GM13976 (cell line): ENCODE measurements at regions not wholly inside any gene's neighbourhood (a gene's known extent, or its start where the extent isn't known, plus 50 kb on each side); places are given as distances from the start of the nearest gene placed in this dataset.
"Not testable (repeated sequence)": the region's sequence is repeated elsewhere in the genome, so short reads cannot be mapped to it uniquely, and the experiment has no call there.

Experiments used
- DNase-seq: peaks from one replicate; pipeline ENCODE4 v3.0.0; 2012; ENCODE audit warnings: low spot score
- CTCF ChIP-seq: IDR thresholded peaks from 2 replicates; pipeline ENCODE4 v1.5.1; 2012; ENCODE audit warnings: borderline replicate concordance, mild to moderate bottlenecking; ENCODE audit not compliant: insufficient read depth; ENCODE audit errors: extremely low read depth, missing control alignments, control extremely low read depth
- in situ Hi-C: fragments of 300-500 bp; cut with MboI; formaldehyde crosslinking; loops from one replicate; pipeline ENCODE4 v1.12.0; 2022; ENCODE audit warnings: low sequenced_read_pairs, mixed read lengths, inconsistent platforms; ENCODE audit not compliant: unreplicated experiment

- TF ChIP-seq CTCF, result no peak
- in situ Hi-C loops, result no loop called here
- DNase-seq, result no peak
Measured at GRCh38 chr5:157983906-157984551, 125.1 kb upstream of the CLINT1 start.

DNA sequence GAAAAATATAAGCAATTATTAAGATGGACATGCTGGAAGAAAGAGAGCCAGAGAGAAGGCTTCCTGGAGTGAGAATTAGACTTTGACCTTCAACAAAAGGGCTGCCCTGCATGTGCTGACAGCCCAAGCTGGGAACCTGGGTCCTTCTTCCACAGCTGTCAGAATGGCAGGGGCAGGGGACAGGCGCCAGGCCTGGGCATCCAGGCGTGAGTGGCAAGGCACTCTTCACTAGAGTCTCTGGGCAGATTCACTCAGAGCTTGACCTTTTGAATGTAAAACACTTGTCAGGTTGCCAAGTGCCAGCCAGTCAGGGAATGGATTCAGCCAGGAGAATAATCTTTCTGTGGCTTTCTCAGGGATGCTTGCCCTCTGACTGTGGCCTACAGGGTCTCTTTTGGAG is 119.1 kb upstream of the CLINT1 start:
- TF ChIP-seq CTCF, result no peak
- DNase-seq, result no peak
- in situ Hi-C loops, result no loop called here

- in situ Hi-C loops, result no loop called here
- DNase-seq, result no peak
- TF ChIP-seq CTCF, result no peak
Measured at GRCh38 chr5:157976429-157976828, 117.5 kb upstream of the CLINT1 start.

DNA sequence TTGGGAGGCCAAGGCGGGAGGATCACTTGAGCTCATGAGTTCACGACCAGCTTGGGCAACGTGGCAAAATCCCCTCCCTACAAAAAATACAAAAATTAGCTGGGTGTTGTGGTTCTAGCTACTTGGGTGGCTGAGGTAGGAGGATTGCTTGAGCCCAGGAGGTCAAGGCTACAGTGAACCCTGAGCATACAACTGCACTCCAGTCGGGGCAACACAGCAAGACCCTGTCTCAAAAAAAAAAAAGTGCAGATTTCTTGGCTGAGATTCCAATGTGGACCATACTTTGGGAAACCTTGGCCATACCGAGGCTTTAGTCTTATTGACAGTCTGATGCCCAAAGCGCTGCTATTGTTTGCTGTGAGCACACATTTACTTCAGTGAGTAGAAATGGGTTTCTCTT is 113.6 kb upstream of the CLINT1 start:
- TF ChIP-seq CTCF, result no peak
- DNase-seq, result no peak
- in situ Hi-C loops, result no loop called here

GRCh38 chr5:157971571-157972216 is 112.7 kb upstream of the CLINT1 start:
- no peak for TF ChIP-seq CTCF
- in situ Hi-C loops, result no loop called here
- no peak for DNase-seq

DNA sequence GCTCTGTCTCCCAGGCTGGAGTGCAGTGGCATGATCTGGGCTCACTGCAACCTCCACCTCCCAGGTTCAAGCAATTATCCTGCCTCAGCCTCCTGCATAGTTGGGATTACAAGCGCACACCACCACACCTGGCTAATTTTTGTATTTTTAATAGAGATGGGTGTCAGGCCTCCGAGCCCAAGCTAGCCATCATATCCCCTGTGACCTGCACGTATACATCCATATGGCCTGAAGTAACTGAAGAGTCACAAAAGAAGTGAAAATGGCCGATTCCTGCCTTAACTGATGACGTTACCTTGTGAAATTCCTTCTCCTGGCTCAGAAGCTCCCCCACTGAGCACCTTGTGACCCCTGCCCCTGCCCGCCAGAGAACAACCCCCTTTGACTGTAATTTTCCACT is 109.6 kb upstream of the CLINT1 start:
- DNase-seq, in situ Hi-C loops: not testable (repeated sequence)

- no peak for TF ChIP-seq CTCF
- DNase-seq, result no peak
- in situ Hi-C loops, result no loop called here
Measured at GRCh38 chr5:157965989-157966388, 107.0 kb upstream of the CLINT1 start.
